ENCODE measurements at regions not wholly inside any gene's neighbourhood (a gene's known extent, or its start where the extent isn't known, plus 50 kb on each side); places are given as distances from the start of the nearest gene placed in this dataset.

DNA sequence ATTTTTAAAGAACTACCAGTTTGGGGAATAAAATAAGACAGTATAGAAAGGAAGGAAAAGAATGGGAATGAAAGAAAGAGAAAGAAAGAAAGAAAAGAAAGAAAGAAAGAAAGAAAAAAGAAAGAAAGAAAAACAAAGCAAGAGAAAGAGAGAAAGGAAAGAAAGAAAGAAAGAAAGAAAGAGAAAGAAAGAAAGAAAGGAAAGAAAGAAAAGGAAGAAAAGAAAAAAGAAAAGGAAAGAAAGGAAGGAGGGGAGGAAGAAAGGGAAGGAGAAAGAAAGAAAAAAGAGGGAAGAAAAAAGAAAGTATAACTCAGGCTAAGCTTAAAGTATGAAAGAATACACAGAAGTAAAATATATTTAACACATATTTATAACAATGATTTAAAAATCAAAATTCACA lies 51.0 kb upstream of the FGF10 start:
- H2AFZ ChIP-seq (ENCODE audit: low read depth), result no peak overlapping the region
- TF ChIP-seq TEAD4 (IDR thresholded peaks at IDR 0.05; ENCODE audit: borderline replicate concordance, insufficient read depth) (no peak), ZBTB33 (IDR thresholded peaks at IDR 0.05; ENCODE audit: borderline replicate concordance, low read depth) (no peak), CHD2 (IDR thresholded peaks at IDR 0.05; ENCODE audit: low read length, partially characterized antibody) (no peak), NRF1 (IDR thresholded peaks at IDR 0.05; ENCODE audit: low read depth, low read length) (no peak)
- TF ChIP-seq, protein P1, sequence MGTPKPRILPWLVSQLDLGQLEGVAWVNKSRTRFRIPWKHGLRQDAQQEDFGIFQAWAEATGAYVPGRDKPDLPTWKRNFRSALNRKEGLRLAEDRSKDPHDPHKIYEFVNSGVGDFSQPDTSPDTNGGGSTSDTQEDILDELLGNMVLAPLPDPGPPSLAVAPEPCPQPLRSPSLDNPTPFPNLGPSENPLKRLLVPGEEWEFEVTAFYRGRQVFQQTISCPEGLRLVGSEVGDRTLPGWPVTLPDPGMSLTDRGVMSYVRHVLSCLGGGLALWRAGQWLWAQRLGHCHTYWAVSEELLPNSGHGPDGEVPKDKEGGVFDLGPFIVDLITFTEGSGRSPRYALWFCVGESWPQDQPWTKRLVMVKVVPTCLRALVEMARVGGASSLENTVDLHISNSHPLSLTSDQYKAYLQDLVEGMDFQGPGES (IDR thresholded peaks at IDR 0.05; ENCODE audit: low read depth, low read length), result no peak
- H3K79me2 ChIP-seq (ENCODE audit: insufficient read depth), result no peaks in the 10 kb centered on the region
- no peak overlapping the region for H3K9ac ChIP-seq
- ChIA-PET CTCF (no interaction called here), POLR2A (no interaction called here)
- H4K20me1 ChIP-seq (ENCODE audit: insufficient read depth), result no peaks in the 10 kb centered on the region
- no peaks in the 10 kb centered on the region for H3K36me3 ChIP-seq (replicated peaks in 1 of 2; ENCODE audit: control insufficient read depth in 1 of 2, insufficient read depth in 2 of 2, low read length in 1 of 2)
- no peak overlapping the region for H3K27ac ChIP-seq (ENCODE audit: low read depth in 2 of 2, low read length in 1 of 2)
- no peak overlapping the region for H3K4me2 ChIP-seq
- no peaks in the 10 kb centered on the region for H3K9me2 ChIP-seq
- no peak overlapping the region for H3K4me3 ChIP-seq (ENCODE audit: low read depth in 2 of 2, low read length in 1 of 2)
- no peaks in the 10 kb centered on the region for H3K9me3 ChIP-seq
- no peaks in the 10 kb centered on the region for H3K27me3 ChIP-seq (ENCODE audit: insufficient read depth)
- no peaks in the 10 kb centered on the region for H3K4me1 ChIP-seq (ENCODE audit: control insufficient read depth in 1 of 2, insufficient read depth in 2 of 2, low read depth in 1 of 2, low read length in 1 of 2)
- H3F3A ChIP-seq (replicated peaks; ENCODE audit: insufficient read depth), result no peaks in the 10 kb centered on the region
- DNase-seq, result no peak

Small RNA genes lying in the stretch of these regions (small RNA-seq; reads per million reads assigned to genes)
- 0 reads per million in 7 experiments for gene RN7SL383P
